Caco-2 (cell line): ENCODE measurements at regions not wholly inside any gene's neighbourhood (a gene's known extent, or its start where the extent isn't known, plus 50 kb on each side); places are given as distances from the start of the nearest gene placed in this dataset.

ENCODE experiments used
- BruUV-seq: library from RNA; stranded (reverse); fragments of 400-500 nt; replicated peaks from 2 replicates; lab custom pipeline; 2021; lab: Mats Ljungman, UMichigan
- CTCF ChIA-PET: fragments of 300-600 bp; sonication (Branson Sonifier 250); formaldehyde crosslinking; loops from one replicate; lab custom pipeline; 2022; ENCODE audit warnings: antibody characterized with exemption; lab: Charles Lee
- POLR2A ChIA-PET: fragments of 300-600 bp; sonication (Branson Sonifier 250); formaldehyde crosslinking; loops from one replicate; lab custom pipeline; 2022; ENCODE audit warnings: antibody characterized with exemption; lab: Charles Lee
- DNase-seq, 2 experiments: peaks; one replicate each; pipeline versions ENCODE4 v3.0.0 to v3.0.0-alpha.2; 2020 to 2022
- H3K27me3 ChIP-seq: replicated peaks from 2 replicates; pipeline ENCODE4 v1.6.0; 2011; ENCODE audit warnings: low read length; ENCODE audit not compliant: control insufficient read depth, insufficient read depth
- H3K36me3 ChIP-seq: 2 replicates; pipeline ENCODE4 v1.5.1; 2011; ENCODE audit warnings: low read length; ENCODE audit not compliant: control insufficient read depth, insufficient read depth
- H3K4me1 ChIP-seq: fragments of 250-450 bp; sonication (Bioruptor Pico); 2 replicates; pipeline ENCODE4 v1.5.1; 2020; ENCODE audit warnings: mild to moderate bottlenecking
- H3K4me3 ChIP-seq: 2 replicates; pipeline ENCODE4 v1.5.1; 2011; ENCODE audit warnings: low read depth, mild to moderate bottlenecking, control low read depth, low read length
- H3K9me3 ChIP-seq: fragments of 250-450 bp; sonication (Bioruptor Pico); 2 replicates; pipeline ENCODE4 v1.5.1; 2020; ENCODE audit warnings: mild to moderate bottlenecking, moderate library complexity
- H3K27ac Mint-ChIP-seq: one replicate; pipeline ENCODE4 v1.8.0; 2022; ENCODE audit warnings: mixed read lengths; ENCODE audit not compliant: unreplicated experiment
- H3K27me3 Mint-ChIP-seq: one replicate; pipeline ENCODE4 v1.8.0; 2022; ENCODE audit warnings: mixed read lengths; ENCODE audit not compliant: insufficient read depth, unreplicated experiment
- H3K36me3 Mint-ChIP-seq: one replicate; pipeline ENCODE4 v1.8.0; 2022; ENCODE audit warnings: mild to moderate bottlenecking, mixed read lengths; ENCODE audit not compliant: insufficient read depth, unreplicated experiment
- H3K4me1 Mint-ChIP-seq: one replicate; pipeline ENCODE4 v1.8.0; 2022; ENCODE audit warnings: low read depth, mixed read lengths; ENCODE audit not compliant: unreplicated experiment
- H3K4me3 Mint-ChIP-seq: one replicate; pipeline ENCODE4 v1.8.0; 2022; ENCODE audit warnings: mild to moderate bottlenecking, moderate library complexity, mixed read lengths; ENCODE audit not compliant: unreplicated experiment
- H3K9me3 Mint-ChIP-seq: one replicate; pipeline ENCODE4 v1.8.0; 2022; ENCODE audit warnings: mixed read lengths; ENCODE audit not compliant: unreplicated experiment
- CTCF ChIP-seq, 2 experiments: fragments of 200-600 bp in 1 of 2; IDR thresholded peaks; 1 replicate in 1 of 2; 2 replicates in 1 of 2; pipeline versions ENCODE4 v1.5.1 to v1.8.0; 2011 to 2022; ENCODE audit warnings: antibody characterized with exemption in 1 of 2, control low read depth in 1 of 2, inconsistent platforms in 1 of 2, low read depth in 1 of 2, low read length in 1 of 2, mild to moderate bottlenecking in 1 of 2, moderate library complexity in 1 of 2; ENCODE audit not compliant: insufficient read depth in 1 of 2, severe bottlenecking in 1 of 2, unreplicated experiment in 1 of 2
- intact Hi-C: fragments of 100-400 bp; cut with micrococcal nuclease; formaldehyde crosslinking; loops from one replicate; pipeline ENCODE4 v1.10.0; 2022; ENCODE audit not compliant: unreplicated experiment

GRCh38 chr5:43840424-43841125, 237.6 kb downstream of the NNT start:
- H3K4me3 ChIP-seq: no peak overlapping the region
- Mint-ChIP-seq H3K27me3 (no peaks in the 10 kb centered on the region), H3K4me1 (no peaks in the 10 kb centered on the region), H3K9me3 (no peaks in the 10 kb centered on the region), H3K27ac (no peak overlapping the region), H3K4me3 (no peak overlapping the region), H3K36me3 (no peaks in the 10 kb centered on the region)
- no peaks in the 10 kb centered on the region for H3K36me3 ChIP-seq
- no peak for DNase-seq
- H3K9me3 ChIP-seq: no peaks in the 10 kb centered on the region
- no peak for TF ChIP-seq CTCF (IDR thresholded peaks at IDR 0.05; ENCODE audit: insufficient read depth in 1 of 2, low read depth in 1 of 2, low read length in 1 of 2, severe bottlenecking in 1 of 2, unreplicated experiment in 1 of 2)
- CTCF ChIA-PET: no interaction called here
- H3K27me3 ChIP-seq: no peaks in the 10 kb centered on the region
- POLR2A ChIA-PET: no interaction called here
- no peaks in the 10 kb centered on the region for H3K4me1 ChIP-seq
- no TSS peak for BruUV-seq
- intact Hi-C loops: no loop called here

GRCh38 chr5:43839218-43839617, 236.2 kb downstream of the NNT start:
- H3K27ac Mint-ChIP-seq: no peak overlapping the region
- no peaks in the 10 kb centered on the region for H3K9me3 Mint-ChIP-seq
- Histone ChIP-seq H3K9me3 (no peaks in the 10 kb centered on the region), H3K4me3 (no peak overlapping the region), H3K36me3 (no peaks in the 10 kb centered on the region), H3K27me3 (no peaks in the 10 kb centered on the region), H3K4me1 (no peaks in the 10 kb centered on the region)
- DNase-seq: no peak
- BruUV-seq: no TSS peak
- H3K4me1 Mint-ChIP-seq: no peaks in the 10 kb centered on the region
- CTCF ChIA-PET: no interaction called here
- no peak overlapping the region for H3K4me3 Mint-ChIP-seq
- no peaks in the 10 kb centered on the region for H3K36me3 Mint-ChIP-seq
- intact Hi-C loops: no loop called here
- POLR2A ChIA-PET: no interaction called here
- peaks cover 4% of the 10 kb centered on the region for H3K27me3 Mint-ChIP-seq
- no peak for TF ChIP-seq CTCF (IDR thresholded peaks at IDR 0.05; ENCODE audit: insufficient read depth in 1 of 2, low read depth in 1 of 2, low read length in 1 of 2, severe bottlenecking in 1 of 2, unreplicated experiment in 1 of 2)

- Mint-ChIP-seq H3K36me3 (no peaks in the 10 kb centered on the region), H3K4me1 (no peaks in the 10 kb centered on the region), H3K4me3 (no peak overlapping the region), H3K27me3 (peaks cover 4% of the 10 kb centered on the region), H3K9me3 (no peaks in the 10 kb centered on the region), H3K27ac (no peak overlapping the region)
- no peaks in the 10 kb centered on the region for H3K9me3 ChIP-seq
- intact Hi-C loops: no loop called here
- no peaks in the 10 kb centered on the region for H3K4me1 ChIP-seq
- H3K27me3 ChIP-seq: no peaks in the 10 kb centered on the region
- no peaks in the 10 kb centered on the region for H3K36me3 ChIP-seq
- H3K4me3 ChIP-seq: no peak overlapping the region
- BruUV-seq: no TSS peak
- no peak for DNase-seq
- ChIA-PET CTCF (no interaction called here), POLR2A (no interaction called here)
- no peak for TF ChIP-seq CTCF (IDR thresholded peaks at IDR 0.05; ENCODE audit: insufficient read depth in 1 of 2, low read depth in 1 of 2, low read length in 1 of 2, severe bottlenecking in 1 of 2, unreplicated experiment in 1 of 2)
Observed at GRCh38 chr5:43837996-43838395, 235.0 kb downstream of the NNT start.
